Small intestine (tissue), 7 donors: ENCODE measurements at regions not wholly inside any gene's neighbourhood (a gene's known extent, or its start where the extent isn't known, plus 50 kb on each side); places are given as distances from the start of the nearest gene placed in this dataset.
"Not testable (repeated sequence)": the region's sequence is repeated elsewhere in the genome, so short reads cannot be mapped to it uniquely, and the experiment has no call there.

Experiments used
- DNase-seq, 2 donors: peaks; one replicate each; pipeline versions ENCODE4 v3.0.0 to v3.0.0-alpha.2; 2013
- FAIRE-seq: peaks from 2 replicates; lab custom pipeline; 2012; peaks lifted over from hg19 to GRCh38; lab: Jason Lieb, UNC
- H3K27ac ChIP-seq, 3 donors: one replicate each; pipeline ENCODE4 v1.5.1; 2013; ENCODE audit warnings: low read length in 2 of 3, mild to moderate bottlenecking in 2 of 3, control low read depth in 1 of 3, inconsistent platforms in 1 of 3, low read depth in 1 of 3, moderate library complexity in 1 of 3
- H3K27me3 ChIP-seq, 3 donors: one replicate each; pipeline ENCODE4 v1.6.1; 2013; ENCODE audit warnings: low read length in 3 of 3, inconsistent platforms in 1 of 3; ENCODE audit not compliant: control insufficient read depth in 3 of 3, insufficient read depth in 3 of 3
- H3K36me3 ChIP-seq, 3 donors: one replicate each; pipeline ENCODE4 v1.6.1; 2013; ENCODE audit warnings: low read length in 3 of 3, inconsistent platforms in 1 of 3, low read depth in 1 of 3, mild to moderate bottlenecking in 1 of 3, moderate library complexity in 1 of 3; ENCODE audit not compliant: control insufficient read depth in 3 of 3, insufficient read depth in 2 of 3
- H3K4me1 ChIP-seq, 3 donors: one replicate each; pipeline ENCODE4 v1.6.1; 2013; ENCODE audit warnings: low read length in 2 of 3, inconsistent platforms in 1 of 3, low read depth in 1 of 3, mild to moderate bottlenecking in 1 of 3, moderate library complexity in 1 of 3; ENCODE audit not compliant: control insufficient read depth in 3 of 3, insufficient read depth in 2 of 3
- H3K4me3 ChIP-seq, 3 donors: one replicate each; pipeline ENCODE4 v1.5.1; 2013; ENCODE audit warnings: low read length in 3 of 3, control low read depth in 1 of 3, inconsistent platforms in 1 of 3, low read depth in 1 of 3, mild to moderate bottlenecking in 1 of 3, moderate library complexity in 1 of 3
- H3K9me3 ChIP-seq, 2 donors: one replicate each; pipeline ENCODE4 v1.6.1; 2013; ENCODE audit warnings: low read depth in 1 of 2, low read length in 1 of 2; ENCODE audit not compliant: control insufficient read depth in 2 of 2, insufficient read depth in 1 of 2
- WGBS, 3 donors: extraction: QIAGEN DNeasy Blood & Tissue Kit; methylation state at CpG; one replicate each; pipeline ENCODE4 v1.1.7; 2013; 5-methylcytosine and 5-hydroxymethylcytosine counted together
- donor health status: healthy with polysubstance abuse.
- donor health status: control.
- donor health status: control.
- donor health status: Bipolar disorder and iron deficiency.
- donor health status: healthy.

GRCh38 chr3:166279636-166280035 lies 442.4 kb upstream of the BCHE start:
- Histone ChIP-seq H3K4me1 (peaks cover 0 to 3% (median 0%) of the 10 kb centered on the region in 3 donors), H3K27me3 (no peaks in the 10 kb centered on the region), H3K36me3 (no peaks in the 10 kb centered on the region), H3K27ac (no peak overlapping the region), H3K9me3 (no peaks in the 10 kb centered on the region), H3K4me3 (no peak overlapping the region)
- WGBS, 3 donors, result 33 to 63% (median 43%) methylated on average over 2 of the region's 2 CpGs
- FAIRE-seq, result no peak
- DNase-seq, result no peak

- Histone ChIP-seq H3K4me1 (peaks cover 0 to 3% (median 0%) of the 10 kb centered on the region in 3 donors), H3K36me3 (no peaks in the 10 kb centered on the region), H3K9me3 (no peaks in the 10 kb centered on the region), H3K27ac (no peak overlapping the region), H3K27me3 (no peaks in the 10 kb centered on the region), H3K4me3 (no peak overlapping the region)
- no peak for DNase-seq
- 63 to 78% (median 69%) methylated on average over 1 of the region's 1 CpG for WGBS, 3 donors
- no peak for FAIRE-seq
Observed at GRCh38 chr3:166275024-166275390, 437.8 kb upstream of the BCHE start.

- Histone ChIP-seq H3K27me3 (no peaks in the 10 kb centered on the region), H3K4me1 (peaks cover 0 to 3% (median 0%) of the 10 kb centered on the region in 3 donors), H3K27ac (no peak overlapping the region), H3K4me3 (no peak overlapping the region), H3K36me3 (no peaks in the 10 kb centered on the region), H3K9me3 (no peaks in the 10 kb centered on the region)
- whole genome bisulfite sequencing, 3 donors, result 53 to 65% (median 64%) methylated on average over 4 of the region's 4 CpGs
- FAIRE-seq (no peak), DNase-seq (no peak)
Observed at GRCh38 chr3:166274351-166275023, 437.3 kb upstream of the BCHE start.

DNA sequence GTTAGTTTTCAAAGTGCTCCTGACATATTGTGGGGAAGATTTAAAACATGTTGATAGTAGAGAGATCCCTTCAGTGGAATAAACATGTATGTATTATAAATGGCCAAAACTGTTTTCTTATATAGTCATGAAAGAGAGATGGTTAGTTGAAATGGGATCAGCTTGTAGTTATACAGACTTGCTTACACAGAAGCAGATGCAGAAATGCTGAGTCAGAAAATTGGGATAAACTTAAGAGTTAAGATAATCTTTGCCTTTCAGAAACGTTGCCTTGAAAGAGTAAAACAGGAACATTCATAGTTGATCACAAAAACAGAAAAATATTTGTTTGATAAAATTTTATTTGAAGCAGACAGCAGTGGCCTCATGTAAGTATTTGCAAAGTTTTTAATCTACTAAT lies 433.2 kb upstream of the BCHE start:
- H3K4me3 ChIP-seq, result no peak overlapping the region
- H3K36me3 ChIP-seq, result no peaks in the 10 kb centered on the region
- no peaks in the 10 kb centered on the region for H3K9me3 ChIP-seq
- no peaks in the 10 kb centered on the region for H3K27me3 ChIP-seq
- no peaks in the 10 kb centered on the region for H3K4me1 ChIP-seq
- FAIRE-seq, result no peak
- no peak for DNase-seq
- no peak overlapping the region for H3K27ac ChIP-seq
- 7 to 18% (median 13%) methylated on average over 1 of the region's 1 CpG for WGBS, 3 donors

DNA sequence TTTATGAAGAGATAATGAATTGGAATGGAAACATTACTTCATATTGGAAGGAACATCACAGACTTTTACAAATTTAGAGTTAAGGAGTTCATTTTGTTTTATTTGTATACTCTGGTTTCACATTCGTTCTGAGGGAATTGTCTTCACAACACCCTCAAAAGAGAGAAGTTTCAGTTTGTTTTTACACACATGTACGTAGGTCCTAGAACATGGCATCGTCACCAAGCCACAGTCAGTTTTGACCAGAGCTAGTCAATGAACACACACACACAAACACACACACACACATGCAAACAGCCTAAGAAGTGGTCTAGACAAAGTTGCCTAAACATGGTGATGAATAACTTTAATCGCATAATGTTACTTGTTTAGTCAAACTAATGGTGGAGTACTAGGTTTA lies 427.9 kb upstream of the BCHE start:
- Histone ChIP-seq H3K9me3 (no peaks in the 10 kb centered on the region), H3K27me3 (no peaks in the 10 kb centered on the region), H3K36me3 (no peaks in the 10 kb centered on the region), H3K27ac (no peak overlapping the region), H3K4me1 (no peaks in the 10 kb centered on the region), H3K4me3 (no peak overlapping the region)
- WGBS, 3 donors, result 77 to 86% (median 86%) methylated on average over 4 of the region's 4 CpGs
- FAIRE-seq (no peak), DNase-seq (no peak)

GRCh38 chr3:166263460-166263859 lies 426.2 kb upstream of the BCHE start:
- DNase-seq (peak in 1 of 2 donors; percentile 6), FAIRE-seq (no peak)
- Histone ChIP-seq H3K27me3 (no peaks in the 10 kb centered on the region), H3K4me1 (no peaks in the 10 kb centered on the region), H3K9me3 (no peaks in the 10 kb centered on the region), H3K36me3 (no peaks in the 10 kb centered on the region), H3K4me3 (no peak overlapping the region), H3K27ac (no peak overlapping the region)
- 45 to 74% (median 60%) methylated on average over 2 of the region's 2 CpGs for WGBS, 3 donors

- not testable (repeated sequence) for H3K27ac ChIP-seq, H3K4me3 ChIP-seq, FAIRE-seq, DNase-seq, H3K4me1 ChIP-seq, H3K9me3 ChIP-seq, H3K27me3 ChIP-seq, H3K36me3 ChIP-seq
- WGBS, 3 donors, result 84 to 94% (median 89%) methylated on average over 21 to 41 of the region's 41 CpGs
Observed at GRCh38 chr3:166258293-166258850, 421.1 kb upstream of the BCHE start.

GRCh38 chr3:166257715-166258114 lies 420.5 kb upstream of the BCHE start:
- H3K4me1 ChIP-seq, result no peaks in the 10 kb centered on the region
- peaks cover 0 to 5% of the 10 kb centered on the region in 2 donors for H3K9me3 ChIP-seq
- no peak for DNase-seq
- no peaks in the 10 kb centered on the region for H3K27me3 ChIP-seq
- FAIRE-seq, result no peak
- WGBS, 3 donors, result 92 to 94% (median 94%) methylated on average over 16 of the region's 16 CpGs
- no peaks in the 10 kb centered on the region for H3K36me3 ChIP-seq
- no peak overlapping the region for H3K4me3 ChIP-seq
- H3K27ac ChIP-seq, result no peak overlapping the region

GRCh38 chr3:166248784-166249183 lies 411.6 kb upstream of the BCHE start:
- no peak for FAIRE-seq
- 74 to 85% (median 77%) methylated on average over 3 of the region's 3 CpGs for WGBS, 3 donors
- no peaks in the 10 kb centered on the region for H3K36me3 ChIP-seq
- no peak overlapping the region for H3K4me3 ChIP-seq
- no peaks in the 10 kb centered on the region for H3K27me3 ChIP-seq
- no peaks in the 10 kb centered on the region for H3K9me3 ChIP-seq
- DNase-seq, result no peak
- no peaks in the 10 kb centered on the region for H3K4me1 ChIP-seq
- no peak overlapping the region for H3K27ac ChIP-seq
